NCI-H1092 treated with DMSO at 0.1 percent for 48 hours (cell line): ENCODE measurements at regions not wholly inside any gene's neighbourhood (a gene's known extent, or its start where the extent isn't known, plus 50 kb on each side); places are given as distances from the start of the nearest gene placed in this dataset.

Experiments used
- DNase-seq: peaks from one replicate; lab custom pipeline; 2025; lab: John Stamatoyannopoulos, UW

GRCh38 chr20:60636417-60636816, 615.6 kb upstream of the CDH4 start:
- no peak for DNase-seq

- no peak for DNase-seq
These were observed 614.3 kb upstream of the CDH4 start for GRCh38 chr20:60637801-60638200.

GRCh38 chr20:60638430-60639098, 613.5 kb upstream of the CDH4 start:
- no peak for DNase-seq

DNA sequence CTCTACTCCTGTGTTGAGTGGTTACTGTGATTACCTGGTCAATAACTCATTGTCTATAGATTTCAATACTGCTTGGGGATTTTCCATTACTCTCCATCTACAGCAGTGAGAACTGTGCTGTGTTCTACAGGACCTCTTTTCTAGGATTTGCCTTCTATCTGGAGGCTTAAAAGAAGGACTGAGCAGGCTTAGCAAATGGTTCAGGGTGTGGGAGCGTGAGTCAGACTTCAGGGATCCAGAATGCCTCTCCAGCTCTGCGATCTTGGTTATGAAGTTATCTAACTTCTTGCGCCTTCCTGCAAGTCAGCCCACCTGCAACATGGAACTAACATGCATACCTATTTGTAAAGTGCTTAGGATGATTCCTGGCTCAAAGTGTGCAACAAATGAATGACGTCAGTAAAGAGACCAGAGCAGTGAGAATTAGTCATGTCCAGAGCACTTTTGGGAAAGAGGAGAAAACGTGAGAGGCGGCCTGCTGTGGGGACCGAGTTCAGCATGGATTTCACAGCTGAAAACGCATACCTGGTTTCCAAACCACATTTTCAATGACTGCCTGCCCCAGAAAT, 610.1 kb upstream of the CDH4 start:
- DNase-seq, result no peak

DNA sequence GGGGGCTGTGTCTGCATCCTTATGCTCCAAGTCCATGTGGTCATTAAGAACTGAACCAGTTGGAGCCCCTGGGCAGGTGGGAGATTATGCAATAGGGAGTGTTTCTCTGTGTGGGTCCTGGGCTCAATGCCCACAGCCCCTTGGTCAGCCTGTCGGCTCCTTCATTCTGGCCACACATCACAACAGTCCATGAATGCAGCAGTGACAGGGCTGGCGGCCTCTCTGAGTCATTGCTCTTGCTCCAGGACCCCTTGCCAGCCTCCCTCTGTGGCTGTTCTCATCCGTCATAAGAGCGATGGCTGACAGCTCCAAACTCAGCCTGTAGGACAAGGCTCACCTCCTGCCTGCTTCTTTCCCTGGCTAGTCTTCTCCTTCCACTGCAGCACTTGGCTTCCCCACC, 609.5 kb upstream of the CDH4 start:
- no peak for DNase-seq

DNA sequence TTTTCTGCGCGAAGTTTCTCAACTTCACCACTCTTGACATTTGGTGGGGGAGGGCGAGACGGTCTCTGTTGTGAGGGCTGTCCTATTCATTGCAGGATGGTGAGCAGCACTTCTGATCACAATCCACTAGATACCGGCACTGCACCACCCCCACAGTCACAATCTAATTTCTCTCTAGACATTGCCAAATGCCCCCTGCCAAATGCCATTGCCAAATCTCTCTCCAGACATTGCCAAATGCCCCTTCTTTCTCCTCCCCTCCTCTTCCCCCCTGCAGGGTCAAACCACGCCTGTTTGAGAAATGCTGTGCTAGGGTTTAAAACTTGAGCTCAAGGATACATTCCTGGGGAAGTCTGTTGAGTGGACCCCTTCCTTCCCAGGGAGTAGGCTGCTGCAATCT, 603.5 kb upstream of the CDH4 start:
- no peak for DNase-seq

- DNase-seq, result no peak
These were observed 602.5 kb upstream of the CDH4 start for GRCh38 chr20:60649541-60649940.

GRCh38 chr20:60650087-60650486, 602.0 kb upstream of the CDH4 start:
- DNase-seq, result no peak

- DNase-seq, result no peak
These were observed 600.0 kb upstream of the CDH4 start for GRCh38 chr20:60652046-60652445.

- DNase-seq, result no peak
These were observed 599.4 kb upstream of the CDH4 start for GRCh38 chr20:60652615-60653014.

- no peak for DNase-seq
These were observed 598.8 kb upstream of the CDH4 start for GRCh38 chr20:60653111-60653845.

- DNase-seq, result no peak
These were observed 593.4 kb upstream of the CDH4 start for GRCh38 chr20:60658681-60659080.

- no peak for DNase-seq
These were observed 592.8 kb upstream of the CDH4 start for GRCh38 chr20:60659240-60659639.

GRCh38 chr20:60662307-60662706, 589.8 kb upstream of the CDH4 start:
- DNase-seq, result no peak

DNA sequence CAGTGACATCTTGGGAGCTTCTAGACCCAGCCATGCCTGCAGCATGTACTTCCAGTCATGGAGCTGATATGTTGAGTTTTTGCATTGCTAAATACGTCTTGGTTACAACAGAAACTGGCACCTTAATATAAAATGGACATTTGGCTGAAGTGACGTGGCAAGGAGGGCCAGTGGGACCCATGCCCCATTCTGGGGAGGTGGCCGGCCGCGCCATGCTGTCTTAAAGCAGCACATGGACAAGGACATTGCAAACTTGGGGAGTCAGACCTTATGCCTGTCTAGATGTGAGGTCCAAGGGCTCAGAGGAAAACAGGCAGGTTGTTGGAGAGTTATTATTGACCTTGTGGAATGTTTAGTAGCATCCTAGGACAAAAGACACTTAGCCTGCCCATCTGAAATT, 588.0 kb upstream of the CDH4 start:
- DNase-seq, result no peak

GRCh38 chr20:60667641-60668040, 584.4 kb upstream of the CDH4 start:
- DNase-seq, result no peak

DNA sequence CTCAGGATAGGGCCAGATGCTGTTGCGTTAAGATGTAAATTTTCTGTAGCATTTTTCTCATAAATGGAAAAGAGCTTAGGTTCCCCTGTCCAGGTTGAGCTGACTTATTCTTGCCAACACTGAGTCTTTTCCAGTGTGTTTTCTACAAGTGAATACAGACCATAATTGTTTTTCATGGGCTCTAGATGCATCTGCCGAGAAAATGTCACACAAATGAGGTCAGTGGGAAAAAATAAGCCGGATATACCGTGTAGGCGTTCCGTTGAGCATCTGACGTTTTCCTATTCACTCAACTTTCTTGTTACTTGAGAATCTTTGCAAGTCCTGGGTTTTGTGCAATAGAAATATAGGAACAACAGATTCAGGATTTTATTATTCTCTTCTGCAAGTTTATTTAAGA, 582.9 kb upstream of the CDH4 start:
- DNase-seq, result no peak

DNA sequence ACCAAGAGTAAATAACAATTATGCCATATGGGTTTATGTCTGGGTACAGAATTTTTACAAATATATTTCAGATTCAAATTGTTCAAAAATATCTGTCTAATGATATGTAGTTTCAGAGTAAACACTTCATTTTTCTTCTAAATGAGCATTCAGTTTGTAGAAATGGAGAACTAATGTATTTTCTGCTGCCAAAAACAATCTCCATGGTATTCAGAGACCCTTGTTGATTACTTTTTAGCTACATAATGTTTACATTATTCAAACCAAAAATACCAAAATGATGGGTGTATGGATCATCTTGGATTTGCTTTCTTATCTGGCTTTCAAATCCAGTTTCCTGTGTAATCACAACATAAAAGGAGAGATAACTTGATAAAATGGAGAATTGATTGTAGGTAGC, 576.0 kb upstream of the CDH4 start:
- DNase-seq, result no peak

- no peak for DNase-seq
These were observed 574.2 kb upstream of the CDH4 start for GRCh38 chr20:60677819-60678218.

DNA sequence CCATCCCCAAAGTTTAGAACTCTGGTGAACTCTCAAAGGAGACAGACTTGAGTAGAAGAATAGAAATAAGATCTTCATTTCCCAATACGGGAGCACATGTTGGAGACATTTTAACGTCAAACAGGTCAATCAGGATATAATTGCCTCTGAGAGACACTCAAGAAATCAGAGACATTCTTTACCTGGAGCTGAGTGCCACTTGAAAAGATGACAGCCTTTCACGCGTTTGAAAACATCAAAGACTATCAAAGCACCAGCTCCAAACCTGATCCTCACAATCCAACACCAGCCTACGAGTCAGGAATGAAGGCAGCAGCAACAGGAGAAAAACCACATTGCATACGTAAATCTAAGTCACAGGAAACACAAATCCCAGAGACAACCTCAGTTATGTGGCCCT, 571.5 kb upstream of the CDH4 start:
- no peak for DNase-seq

GRCh38 chr20:60687213-60687612, 564.8 kb upstream of the CDH4 start:
- no peak for DNase-seq

- no peak for DNase-seq
These were observed 561.3 kb upstream of the CDH4 start for GRCh38 chr20:60690771-60691170.

DNA sequence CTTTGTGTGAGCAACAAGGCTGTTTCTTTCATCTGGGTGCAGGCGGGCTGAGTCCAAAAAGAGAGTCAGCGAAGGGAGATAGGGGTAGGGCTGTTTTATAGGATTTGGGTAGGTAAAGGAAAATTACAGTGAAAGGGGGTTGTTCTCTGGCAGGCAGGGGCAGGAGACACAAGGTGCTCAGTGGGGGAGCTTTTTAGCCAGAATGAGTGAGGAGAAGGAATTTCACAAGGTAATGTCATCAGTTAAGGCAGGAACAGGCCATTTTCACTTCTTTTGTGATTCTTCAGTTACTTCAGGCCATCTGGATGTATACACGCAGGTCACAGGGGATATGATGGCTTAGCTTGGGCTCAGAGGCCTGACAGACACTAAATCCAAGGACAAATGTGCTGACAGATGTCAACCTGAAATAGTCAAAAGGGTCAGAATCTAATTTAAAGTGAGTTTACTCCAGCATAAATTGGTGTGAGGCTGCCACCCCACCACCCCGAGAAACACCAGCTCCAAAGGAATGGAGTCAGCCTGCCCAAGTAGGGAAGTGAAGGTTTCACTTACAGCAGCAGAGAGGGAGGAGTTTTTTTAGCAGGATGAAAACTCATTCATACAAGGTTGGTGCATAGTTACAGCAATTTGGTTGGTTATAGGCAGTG, 560.0 kb upstream of the CDH4 start:
- no peak for DNase-seq
